Omental fat pad (tissue), 3 donors: ENCODE measurements at regions not wholly inside any gene's neighbourhood (a gene's known extent, or its start where the extent isn't known, plus 50 kb on each side); places are given as distances from the start of the nearest gene placed in this dataset.
"Not testable (repeated sequence)": the region's sequence is repeated elsewhere in the genome, so short reads cannot be mapped to it uniquely, and the experiment has no call there.

ENCODE experiments used
- ATAC-seq: fragments of 150-250 bp; one replicate; pipeline ENCODE4 v1.9.1; 2016; ENCODE audit warnings: mild to moderate bottlenecking, moderate library complexity; ENCODE audit not compliant: low FRiP score
- DNase-seq: peaks from one replicate; pipeline ENCODE4 v3.0.0-alpha.2; 2019; ENCODE audit warnings: low spot score
- TF ChIP-seq, protein P1 (sequence below), 3 donors: fragments of 450-650 bp; IDR thresholded peaks; one replicate each; pipeline ENCODE4 v1.5.1; 2016 to 2017; ENCODE audit warnings: antibody characterized with exemption in 3 of 3, mild to moderate bottlenecking in 3 of 3, moderate library complexity in 2 of 3

DNA sequence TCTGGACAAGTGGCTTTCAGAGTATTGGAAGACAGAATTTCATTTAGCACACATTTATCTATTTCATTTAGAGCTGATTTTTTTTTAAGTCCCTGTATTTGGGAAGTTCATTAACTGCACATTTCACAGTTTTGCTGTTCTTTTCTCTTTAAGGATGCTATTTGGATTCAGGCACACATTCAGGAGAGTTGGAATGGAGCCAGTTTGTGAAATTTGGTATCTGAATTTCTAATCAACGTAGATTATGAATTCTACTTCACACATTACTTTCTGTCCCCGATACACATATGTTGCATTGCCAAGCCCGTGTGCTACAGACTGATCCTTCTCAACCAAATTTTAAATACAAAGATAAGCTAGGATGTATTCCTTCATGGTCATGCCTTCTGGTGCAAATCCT lies 503.9 kb downstream of the IRS1 start:
- ATAC-seq = no peak
- no peak for DNase-seq
- TF ChIP-seq, protein P1, sequence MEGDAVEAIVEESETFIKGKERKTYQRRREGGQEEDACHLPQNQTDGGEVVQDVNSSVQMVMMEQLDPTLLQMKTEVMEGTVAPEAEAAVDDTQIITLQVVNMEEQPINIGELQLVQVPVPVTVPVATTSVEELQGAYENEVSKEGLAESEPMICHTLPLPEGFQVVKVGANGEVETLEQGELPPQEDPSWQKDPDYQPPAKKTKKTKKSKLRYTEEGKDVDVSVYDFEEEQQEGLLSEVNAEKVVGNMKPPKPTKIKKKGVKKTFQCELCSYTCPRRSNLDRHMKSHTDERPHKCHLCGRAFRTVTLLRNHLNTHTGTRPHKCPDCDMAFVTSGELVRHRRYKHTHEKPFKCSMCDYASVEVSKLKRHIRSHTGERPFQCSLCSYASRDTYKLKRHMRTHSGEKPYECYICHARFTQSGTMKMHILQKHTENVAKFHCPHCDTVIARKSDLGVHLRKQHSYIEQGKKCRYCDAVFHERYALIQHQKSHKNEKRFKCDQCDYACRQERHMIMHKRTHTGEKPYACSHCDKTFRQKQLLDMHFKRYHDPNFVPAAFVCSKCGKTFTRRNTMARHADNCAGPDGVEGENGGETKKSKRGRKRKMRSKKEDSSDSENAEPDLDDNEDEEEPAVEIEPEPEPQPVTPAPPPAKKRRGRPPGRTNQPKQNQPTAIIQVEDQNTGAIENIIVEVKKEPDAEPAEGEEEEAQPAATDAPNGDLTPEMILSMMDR (IDR thresholded peaks at IDR 0.05) = no peak

DNA sequence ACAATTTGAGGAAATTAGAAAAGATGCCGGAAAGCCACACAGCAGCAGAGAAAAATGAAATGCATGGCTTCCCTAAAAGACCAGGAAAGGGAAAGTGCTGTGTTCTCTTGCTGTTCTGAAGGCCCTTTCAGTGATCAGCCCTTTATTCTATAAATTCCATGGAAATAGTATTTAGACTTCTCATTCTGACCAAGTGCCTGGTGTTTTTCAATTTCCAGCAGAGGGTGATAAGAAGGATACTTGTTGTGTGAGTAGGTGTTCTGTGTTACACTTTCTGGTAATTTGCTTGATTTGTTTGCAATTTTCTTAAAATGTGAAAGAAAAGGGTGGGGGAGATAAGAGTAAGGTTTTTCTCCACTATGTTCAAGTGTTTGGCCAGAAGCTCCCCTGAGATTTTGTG lies 504.5 kb downstream of the IRS1 start:
- DNase-seq (no peak), ATAC-seq (peak; percentile 59)
- TF ChIP-seq, protein P1 (IDR thresholded peaks at IDR 0.05) = no peak

DNA sequence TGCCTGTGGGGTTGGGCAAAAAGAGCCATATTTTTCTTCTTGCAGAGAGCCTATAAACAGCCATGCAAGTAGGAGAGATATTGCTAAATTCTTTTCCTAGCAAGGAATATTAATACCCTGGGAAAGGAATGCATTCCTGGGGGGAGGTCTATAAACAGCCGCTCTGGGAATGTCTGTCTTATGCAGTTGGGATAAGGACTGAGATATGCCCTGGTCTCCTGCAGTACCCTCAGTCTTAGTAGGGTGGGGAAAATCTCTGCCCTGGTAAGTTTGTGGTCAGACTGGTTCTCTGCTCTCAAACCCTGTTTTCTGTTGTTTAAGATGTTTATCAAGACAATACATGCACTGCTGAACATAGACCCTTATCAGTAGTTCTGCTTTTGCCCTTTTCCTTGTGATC lies 508.3 kb downstream of the IRS1 start:
- ATAC-seq, DNase-seq: not testable (repeated sequence)

DNA sequence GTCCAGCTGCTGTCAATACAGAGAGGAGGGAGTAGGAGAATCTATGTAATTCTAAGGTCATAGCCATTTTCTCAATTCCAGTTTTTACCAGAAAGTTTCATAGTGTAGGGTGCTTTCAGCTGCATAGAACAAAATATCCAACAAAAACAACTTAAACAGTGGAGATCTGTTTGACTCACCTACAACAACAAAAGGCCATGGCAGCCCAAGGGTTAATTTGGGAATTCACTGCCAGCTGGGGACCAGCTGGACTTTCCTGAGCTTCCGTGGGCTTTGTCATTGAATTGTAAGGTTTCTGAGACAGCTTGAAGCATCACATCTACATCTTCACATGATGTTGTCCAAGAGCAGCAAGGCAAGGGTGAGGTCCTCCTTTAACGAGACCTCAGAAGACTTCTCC lies 512.7 kb downstream of the IRS1 start:
- DNase-seq (no peak), ATAC-seq (no peak)
- TF ChIP-seq, protein P1 (IDR thresholded peaks at IDR 0.05) = no peak

DNA sequence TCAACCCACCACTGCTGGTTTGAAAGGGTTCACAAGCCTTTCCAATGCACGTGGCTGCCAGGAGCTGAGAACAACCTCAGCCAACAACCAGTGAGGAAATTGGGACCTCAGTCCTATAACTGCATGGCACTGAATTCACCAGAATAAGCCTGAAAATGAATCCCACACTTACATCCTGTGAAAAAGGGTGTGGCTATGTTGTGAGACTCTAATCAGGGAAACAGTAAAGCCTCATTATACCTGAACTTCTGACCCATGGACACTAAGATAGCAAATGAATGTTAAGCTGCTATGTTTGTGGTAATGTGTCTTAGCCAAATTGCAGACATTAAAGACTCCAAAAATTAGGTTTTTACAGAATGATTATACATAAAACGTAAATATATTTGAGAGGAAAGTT lies 515.8 kb downstream of the IRS1 start:
- TF ChIP-seq, protein P1 (IDR thresholded peaks at IDR 0.05) = no peak
- DNase-seq (no peak), ATAC-seq (no peak)

DNA sequence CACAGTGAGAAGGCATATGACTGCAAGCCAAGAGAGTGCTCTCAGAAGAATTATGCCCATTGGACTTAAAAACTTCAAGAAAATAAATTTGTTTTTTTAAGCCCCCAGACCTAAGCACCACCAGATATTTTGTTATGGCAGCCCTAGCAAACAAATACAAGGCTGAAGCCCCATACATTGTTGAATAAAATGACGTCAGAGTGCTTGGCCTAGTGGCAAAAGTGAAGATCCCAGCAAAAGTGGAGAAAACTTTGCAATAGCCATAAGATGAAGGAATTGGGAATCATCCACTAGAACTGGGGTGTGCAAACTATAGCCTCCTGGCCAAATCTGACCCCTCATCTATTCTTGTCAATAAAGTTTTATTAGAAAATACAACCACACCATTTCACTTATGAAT lies 517.5 kb downstream of the IRS1 start:
- TF ChIP-seq, protein P1 (IDR thresholded peaks at IDR 0.05) = no peak
- ATAC-seq (no peak), DNase-seq (no peak)

DNA sequence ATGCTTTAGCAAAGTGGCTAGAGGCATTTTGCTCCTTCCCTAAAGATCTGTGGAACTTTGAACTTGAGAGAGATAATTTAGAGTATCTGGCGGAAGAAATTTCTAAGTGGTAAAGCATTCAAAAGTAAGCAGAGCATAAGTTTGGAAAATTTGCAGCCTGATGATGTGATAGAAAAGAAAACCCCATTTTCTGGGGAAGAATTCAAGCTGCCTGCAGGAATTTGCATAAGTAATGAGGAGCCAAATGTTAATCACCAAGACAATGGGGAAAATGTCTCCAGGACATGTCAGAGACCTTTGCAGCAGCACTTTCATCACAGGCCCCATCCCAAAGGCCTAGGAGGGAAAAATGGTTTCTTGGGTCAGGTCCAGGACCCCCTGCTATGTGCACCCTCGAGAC lies 519.5 kb downstream of the IRS1 start:
- not testable (repeated sequence) for ATAC-seq

DNA sequence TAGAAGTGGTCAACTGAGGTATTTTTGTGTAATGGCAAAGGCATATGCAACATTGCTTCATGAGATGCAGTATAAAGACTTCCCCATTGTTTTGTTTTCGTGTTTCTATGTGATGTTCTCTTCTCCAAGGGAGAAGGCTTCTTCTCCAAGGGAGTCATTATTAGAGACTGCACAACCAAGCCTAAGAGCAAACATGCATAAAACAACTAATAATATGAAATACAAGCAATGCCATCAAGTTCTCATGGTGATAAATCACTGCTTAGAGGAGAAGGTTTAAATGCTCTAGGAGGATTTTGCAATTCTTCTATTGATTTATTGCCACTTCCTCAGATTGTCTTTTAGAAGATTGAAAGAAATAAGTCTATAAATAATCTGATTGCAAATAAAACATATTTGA lies 524.4 kb downstream of the IRS1 start:
- DNase-seq (no peak), ATAC-seq (no peak)
- TF ChIP-seq, protein P1 (IDR thresholded peaks at IDR 0.05) = no peak

More for the DNA sequence above, 519.5 kb downstream of the IRS1 start:
- DNase-seq = not testable (repeated sequence)
